ENCODE measurements at regions not wholly inside any gene's neighbourhood (a gene's known extent, or its start where the extent isn't known, plus 50 kb on each side); places are given as distances from the start of the nearest gene placed in this dataset.

DNA sequence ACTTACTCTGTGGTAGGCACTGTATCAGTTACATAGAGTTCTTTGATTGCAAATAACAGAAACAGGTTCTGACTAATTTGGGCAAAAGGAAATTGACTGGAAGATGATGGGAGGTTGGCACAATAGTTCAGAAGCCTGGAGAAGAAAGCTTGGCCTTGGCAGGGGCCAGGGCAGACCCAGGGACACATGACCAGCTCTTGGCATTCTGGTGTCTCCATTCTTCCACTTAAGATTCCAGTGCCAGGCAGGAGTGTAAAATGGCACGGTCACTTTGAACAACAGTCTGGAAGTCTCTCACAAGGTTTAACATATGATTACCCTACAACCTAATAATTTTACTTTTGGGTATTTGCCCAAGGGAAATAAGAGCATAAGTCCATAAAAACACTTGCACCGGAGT lies 175.9 kb downstream of the BCOR start:
- Histone ChIP-seq H3K56ac (ENCODE audit: low read length) (no peak overlapping the region), H3K23ac (ENCODE audit: low read length) (no peak overlapping the region), H2BK120ac (ENCODE audit: low read depth, low read length) (no peak overlapping the region), H3K27ac (ENCODE audit: low read depth, low read length) (no peak overlapping the region), H3K79me2 (ENCODE audit: control insufficient read depth, insufficient read depth, low read length) (no peaks in the 10 kb centered on the region), H3K4me3 (ENCODE audit: low read length) (no peak overlapping the region), H3K4ac (ENCODE audit: low read depth, low read length) (no peak overlapping the region), H2AK5ac (ENCODE audit: low read length) (no peak overlapping the region), H3K18ac (ENCODE audit: low read length) (no peak overlapping the region), H2BK5ac (ENCODE audit: low read length) (no peak overlapping the region), H3K79me1 (ENCODE audit: low read length) (no peaks in the 10 kb centered on the region), H3K4me2 (ENCODE audit: low read length) (no peak overlapping the region), H3K9ac (ENCODE audit: low read length) (no peak overlapping the region), H3K36me3 (ENCODE audit: control insufficient read depth, insufficient read depth, low read length) (no peaks in the 10 kb centered on the region), H3K4me1 (ENCODE audit: control insufficient read depth, low read depth, low read length) (no peaks in the 10 kb centered on the region), H2BK15ac (replicated peaks; ENCODE audit: low read depth) (no peak overlapping the region), H4K8ac (ENCODE audit: low read depth, low read length) (no peak overlapping the region), H3K27me3 (ENCODE audit: insufficient read depth, low read length, poor library complexity) (no peaks in the 10 kb centered on the region), H4K5ac (ENCODE audit: low read length) (no peak overlapping the region)
- no CpG with 5 or more reads among the region's 2 CpGs for WGBS (ENCODE audit: extremely low coverage, insufficient coverage, low lambda C conversion rate)
- no peak for DNase-seq

GRCh38 chrX:39922488-39922887 lies 175.3 kb downstream of the BCOR start:
- no peak overlapping the region for H3K4me2 ChIP-seq (ENCODE audit: low read length)
- H2BK5ac ChIP-seq (ENCODE audit: low read length): no peak overlapping the region
- H3K79me2 ChIP-seq (ENCODE audit: control insufficient read depth, insufficient read depth, low read length): no peaks in the 10 kb centered on the region
- H3K4me3 ChIP-seq (ENCODE audit: low read length): no peak overlapping the region
- no peak overlapping the region for H2BK120ac ChIP-seq (ENCODE audit: low read depth, low read length)
- H3K23ac ChIP-seq (ENCODE audit: low read length): no peak overlapping the region
- H3K56ac ChIP-seq (ENCODE audit: low read length): no peak overlapping the region
- H3K4ac ChIP-seq (ENCODE audit: low read depth, low read length): no peak overlapping the region
- no peak overlapping the region for H3K18ac ChIP-seq (ENCODE audit: low read length)
- H3K4me1 ChIP-seq (ENCODE audit: control insufficient read depth, low read depth, low read length): no peaks in the 10 kb centered on the region
- H3K79me1 ChIP-seq (ENCODE audit: low read length): no peaks in the 10 kb centered on the region
- DNase-seq: no peak
- H3K9ac ChIP-seq (ENCODE audit: low read length): no peak overlapping the region
- H4K5ac ChIP-seq (ENCODE audit: low read length): no peak overlapping the region
- H2BK15ac ChIP-seq (replicated peaks; ENCODE audit: low read depth): no peak overlapping the region
- no CpG with 5 or more reads among the region's 2 CpGs for WGBS (ENCODE audit: extremely low coverage, insufficient coverage, low lambda C conversion rate)
- no peaks in the 10 kb centered on the region for H3K27me3 ChIP-seq (ENCODE audit: insufficient read depth, low read length, poor library complexity)
- no peak overlapping the region for H4K8ac ChIP-seq (ENCODE audit: low read depth, low read length)
- H3K27ac ChIP-seq (ENCODE audit: low read depth, low read length): no peak overlapping the region
- H3K36me3 ChIP-seq (ENCODE audit: control insufficient read depth, insufficient read depth, low read length): no peaks in the 10 kb centered on the region
- no peak overlapping the region for H2AK5ac ChIP-seq (ENCODE audit: low read length)

GRCh38 chrX:39922926-39923325 lies 174.8 kb downstream of the BCOR start:
- Histone ChIP-seq H4K5ac (ENCODE audit: low read length) (no peak overlapping the region), H3K27me3 (ENCODE audit: insufficient read depth, low read length, poor library complexity) (no peaks in the 10 kb centered on the region), H2BK5ac (ENCODE audit: low read length) (no peak overlapping the region), H4K8ac (ENCODE audit: low read depth, low read length) (no peak overlapping the region), H3K4me2 (ENCODE audit: low read length) (no peak overlapping the region), H3K23ac (ENCODE audit: low read length) (no peak overlapping the region), H2AK5ac (ENCODE audit: low read length) (no peak overlapping the region), H3K18ac (ENCODE audit: low read length) (no peak overlapping the region), H2BK120ac (ENCODE audit: low read depth, low read length) (no peak overlapping the region), H3K4ac (ENCODE audit: low read depth, low read length) (no peak overlapping the region), H3K79me1 (ENCODE audit: low read length) (no peaks in the 10 kb centered on the region), H3K9ac (ENCODE audit: low read length) (no peak overlapping the region), H3K79me2 (ENCODE audit: control insufficient read depth, insufficient read depth, low read length) (no peaks in the 10 kb centered on the region), H3K27ac (ENCODE audit: low read depth, low read length) (no peak overlapping the region), H3K36me3 (ENCODE audit: control insufficient read depth, insufficient read depth, low read length) (no peaks in the 10 kb centered on the region), H3K4me1 (ENCODE audit: control insufficient read depth, low read depth, low read length) (no peaks in the 10 kb centered on the region), H3K4me3 (ENCODE audit: low read length) (no peak overlapping the region), H3K56ac (ENCODE audit: low read length) (no peak overlapping the region), H2BK15ac (replicated peaks; ENCODE audit: low read depth) (no peak overlapping the region)
- DNase-seq: no peak
- WGBS (ENCODE audit: extremely low coverage, insufficient coverage, low lambda C conversion rate): no CpG with 5 or more reads among the region's 8 CpGs

DNA sequence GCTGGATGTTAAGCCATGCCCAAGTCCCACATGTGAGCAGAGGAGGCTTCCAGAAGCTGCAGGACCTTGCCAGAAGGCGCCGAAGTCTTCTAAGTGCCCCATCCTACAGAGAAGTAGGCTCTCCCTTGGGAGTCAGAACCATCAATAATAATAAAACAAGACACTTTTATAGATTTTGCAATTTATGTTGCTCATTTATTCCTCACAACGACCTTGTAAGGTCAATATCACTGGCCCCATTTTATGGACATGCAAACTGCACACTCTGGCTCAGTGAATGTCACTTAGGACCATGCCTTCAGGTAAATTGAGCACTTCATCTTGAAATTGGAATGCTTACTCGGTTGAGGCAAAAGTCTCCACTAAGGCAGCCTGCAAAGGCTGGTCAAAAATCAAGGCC lies 170.4 kb downstream of the BCOR start:
- Histone ChIP-seq H3K4me3 (ENCODE audit: low read length) (no peak overlapping the region), H3K4ac (ENCODE audit: low read depth, low read length) (no peak overlapping the region), H3K27ac (ENCODE audit: low read depth, low read length) (no peak overlapping the region), H4K8ac (ENCODE audit: low read depth, low read length) (no peak overlapping the region), H3K56ac (ENCODE audit: low read length) (no peak overlapping the region), H3K36me3 (ENCODE audit: control insufficient read depth, insufficient read depth, low read length) (no peaks in the 10 kb centered on the region), H3K23ac (ENCODE audit: low read length) (no peak overlapping the region), H2AK5ac (ENCODE audit: low read length) (no peak overlapping the region), H3K9ac (ENCODE audit: low read length) (no peak overlapping the region), H3K79me2 (ENCODE audit: control insufficient read depth, insufficient read depth, low read length) (no peaks in the 10 kb centered on the region), H3K79me1 (ENCODE audit: low read length) (no peaks in the 10 kb centered on the region), H3K4me2 (ENCODE audit: low read length) (no peak overlapping the region), H3K27me3 (ENCODE audit: insufficient read depth, low read length, poor library complexity) (no peaks in the 10 kb centered on the region), H3K18ac (ENCODE audit: low read length) (no peak overlapping the region), H2BK15ac (replicated peaks; ENCODE audit: low read depth) (no peak overlapping the region), H2BK120ac (ENCODE audit: low read depth, low read length) (no peak overlapping the region), H4K5ac (ENCODE audit: low read length) (no peak overlapping the region), H2BK5ac (ENCODE audit: low read length) (no peak overlapping the region), H3K4me1 (ENCODE audit: control insufficient read depth, low read depth, low read length) (no peaks in the 10 kb centered on the region)
- DNase-seq: no peak
- no CpG with 5 or more reads among the region's 4 CpGs for WGBS (ENCODE audit: extremely low coverage, insufficient coverage, low lambda C conversion rate)

GRCh38 chrX:39928704-39929378 lies 168.9 kb downstream of the BCOR start:
- no peak overlapping the region for H4K8ac ChIP-seq (ENCODE audit: low read depth, low read length)
- WGBS (ENCODE audit: extremely low coverage, insufficient coverage, low lambda C conversion rate): no CpG with 5 or more reads among the region's 8 CpGs
- no peak overlapping the region for H3K27ac ChIP-seq (ENCODE audit: low read depth, low read length)
- no peak overlapping the region for H3K23ac ChIP-seq (ENCODE audit: low read length)
- no peaks in the 10 kb centered on the region for H3K27me3 ChIP-seq (ENCODE audit: insufficient read depth, low read length, poor library complexity)
- H3K4me3 ChIP-seq (ENCODE audit: low read length): no peak overlapping the region
- no peaks in the 10 kb centered on the region for H3K36me3 ChIP-seq (ENCODE audit: control insufficient read depth, insufficient read depth, low read length)
- no peak overlapping the region for H4K5ac ChIP-seq (ENCODE audit: low read length)
- no peak for DNase-seq
- no peak overlapping the region for H2BK120ac ChIP-seq (ENCODE audit: low read depth, low read length)
- no peaks in the 10 kb centered on the region for H3K4me1 ChIP-seq (ENCODE audit: control insufficient read depth, low read depth, low read length)
- H3K79me1 ChIP-seq (ENCODE audit: low read length): no peaks in the 10 kb centered on the region
- no peaks in the 10 kb centered on the region for H3K79me2 ChIP-seq (ENCODE audit: control insufficient read depth, insufficient read depth, low read length)
- no peak overlapping the region for H2BK5ac ChIP-seq (ENCODE audit: low read length)
- H3K18ac ChIP-seq (ENCODE audit: low read length): no peak overlapping the region
- no peak overlapping the region for H2AK5ac ChIP-seq (ENCODE audit: low read length)
- H2BK15ac ChIP-seq (replicated peaks; ENCODE audit: low read depth): no peak overlapping the region
- H3K4me2 ChIP-seq (ENCODE audit: low read length): no peak overlapping the region
- no peak overlapping the region for H3K4ac ChIP-seq (ENCODE audit: low read depth, low read length)
- no peak overlapping the region for H3K9ac ChIP-seq (ENCODE audit: low read length)
- no peak overlapping the region for H3K56ac ChIP-seq (ENCODE audit: low read length)

GRCh38 chrX:39929379-39930025 lies 168.3 kb downstream of the BCOR start:
- Histone ChIP-seq H3K9ac (ENCODE audit: low read length) (no peak overlapping the region), H3K23ac (ENCODE audit: low read length) (no peak overlapping the region), H3K4me1 (ENCODE audit: control insufficient read depth, low read depth, low read length) (no peaks in the 10 kb centered on the region), H2BK5ac (ENCODE audit: low read length) (no peak overlapping the region), H3K27me3 (ENCODE audit: insufficient read depth, low read length, poor library complexity) (no peaks in the 10 kb centered on the region), H2BK120ac (ENCODE audit: low read depth, low read length) (no peak overlapping the region), H3K4me3 (ENCODE audit: low read length) (no peak overlapping the region), H4K5ac (ENCODE audit: low read length) (no peak overlapping the region), H3K27ac (ENCODE audit: low read depth, low read length) (no peak overlapping the region), H3K79me1 (ENCODE audit: low read length) (no peaks in the 10 kb centered on the region), H3K36me3 (ENCODE audit: control insufficient read depth, insufficient read depth, low read length) (no peaks in the 10 kb centered on the region), H3K4me2 (ENCODE audit: low read length) (no peak overlapping the region), H2BK15ac (replicated peaks; ENCODE audit: low read depth) (no peak overlapping the region), H2AK5ac (ENCODE audit: low read length) (no peak overlapping the region), H3K79me2 (ENCODE audit: control insufficient read depth, insufficient read depth, low read length) (no peaks in the 10 kb centered on the region), H3K18ac (ENCODE audit: low read length) (no peak overlapping the region), H3K4ac (ENCODE audit: low read depth, low read length) (no peak overlapping the region), H3K56ac (ENCODE audit: low read length) (no peak overlapping the region), H4K8ac (ENCODE audit: low read depth, low read length) (no peak overlapping the region)
- DNase-seq: no peak
- WGBS (ENCODE audit: extremely low coverage, insufficient coverage, low lambda C conversion rate): no CpG with 5 or more reads among the region's 13 CpGs
